ENCODE measurements at regions not wholly inside any gene's neighbourhood (a gene's known extent, or its start where the extent isn't known, plus 50 kb on each side); places are given as distances from the start of the nearest gene placed in this dataset.
A peak's percentile ranks its signal among the peaks of the same experiment; 100 is the strongest.

DNA sequence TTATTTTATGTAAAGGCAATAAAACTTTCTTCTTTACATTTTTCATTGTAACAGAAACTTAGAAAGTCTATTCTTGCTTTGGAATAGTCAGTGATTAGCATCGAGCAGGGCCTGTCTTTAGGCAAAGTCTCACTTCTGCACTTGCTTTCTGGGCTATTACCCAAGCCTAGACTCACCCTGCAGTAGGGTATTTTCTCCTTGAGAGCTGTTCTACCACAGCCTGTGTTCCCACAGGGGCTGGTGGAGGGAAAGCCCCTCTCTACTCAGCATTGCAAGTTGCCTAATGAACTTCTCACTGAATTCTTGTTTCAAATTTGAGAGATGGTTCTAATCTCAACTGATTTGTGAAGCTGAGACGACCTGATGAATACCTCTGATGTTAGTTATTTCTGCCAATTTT lies 111.7 kb upstream of the KLHL14 start:
- TF ChIP-seq TEAD4 (IDR thresholded peaks at IDR 0.05) (no peak), YY1 (IDR thresholded peaks at IDR 0.05; ENCODE audit: low read depth) (no peak), NFIC (IDR thresholded peaks at IDR 0.05) (no peak)

DNA sequence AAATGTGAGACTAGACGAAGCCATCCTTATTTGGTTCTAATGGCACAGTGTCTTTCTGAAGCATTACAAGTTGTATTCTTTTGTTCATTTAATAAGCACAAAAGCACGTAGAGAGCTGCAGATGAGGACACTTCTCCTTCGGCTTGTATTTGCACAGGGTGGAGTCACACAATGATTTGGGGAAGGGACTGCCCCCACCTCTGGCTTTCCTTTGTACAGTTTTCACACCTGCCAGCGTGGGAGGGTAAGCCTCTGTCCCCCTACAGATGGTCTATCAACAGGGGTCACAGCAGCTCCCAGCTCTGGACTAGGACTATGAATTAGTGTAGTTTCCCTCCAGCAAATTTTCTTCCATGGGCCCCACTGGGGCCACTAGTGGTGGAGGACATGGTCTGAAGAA lies 108.2 kb upstream of the KLHL14 start:
- TF ChIP-seq, protein P1, sequence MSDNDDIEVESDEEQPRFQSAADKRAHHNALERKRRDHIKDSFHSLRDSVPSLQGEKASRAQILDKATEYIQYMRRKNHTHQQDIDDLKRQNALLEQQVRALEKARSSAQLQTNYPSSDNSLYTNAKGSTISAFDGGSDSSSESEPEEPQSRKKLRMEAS (IDR thresholded peaks at IDR 0.05), result no peak

DNA sequence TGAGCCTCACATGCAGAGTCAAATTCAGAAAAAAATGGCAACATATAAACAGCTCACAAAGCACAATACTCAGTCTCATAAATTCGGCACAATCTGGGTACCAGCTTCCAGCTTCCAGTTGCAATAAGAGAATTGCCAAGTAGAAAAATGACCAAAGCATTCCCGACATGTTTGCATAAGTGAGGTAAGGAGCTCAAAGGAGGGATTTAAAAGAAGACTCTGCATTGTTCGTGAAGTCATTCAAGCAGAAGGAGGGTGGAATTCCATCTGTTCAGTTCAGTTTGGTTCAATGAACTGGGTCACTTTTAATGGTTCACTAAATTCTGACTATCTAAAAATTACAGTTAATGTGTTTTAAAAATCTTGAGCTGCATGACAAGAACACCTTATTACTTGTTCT lies 106.7 kb upstream of the KLHL14 start:
- TF ChIP-seq, protein P2, sequence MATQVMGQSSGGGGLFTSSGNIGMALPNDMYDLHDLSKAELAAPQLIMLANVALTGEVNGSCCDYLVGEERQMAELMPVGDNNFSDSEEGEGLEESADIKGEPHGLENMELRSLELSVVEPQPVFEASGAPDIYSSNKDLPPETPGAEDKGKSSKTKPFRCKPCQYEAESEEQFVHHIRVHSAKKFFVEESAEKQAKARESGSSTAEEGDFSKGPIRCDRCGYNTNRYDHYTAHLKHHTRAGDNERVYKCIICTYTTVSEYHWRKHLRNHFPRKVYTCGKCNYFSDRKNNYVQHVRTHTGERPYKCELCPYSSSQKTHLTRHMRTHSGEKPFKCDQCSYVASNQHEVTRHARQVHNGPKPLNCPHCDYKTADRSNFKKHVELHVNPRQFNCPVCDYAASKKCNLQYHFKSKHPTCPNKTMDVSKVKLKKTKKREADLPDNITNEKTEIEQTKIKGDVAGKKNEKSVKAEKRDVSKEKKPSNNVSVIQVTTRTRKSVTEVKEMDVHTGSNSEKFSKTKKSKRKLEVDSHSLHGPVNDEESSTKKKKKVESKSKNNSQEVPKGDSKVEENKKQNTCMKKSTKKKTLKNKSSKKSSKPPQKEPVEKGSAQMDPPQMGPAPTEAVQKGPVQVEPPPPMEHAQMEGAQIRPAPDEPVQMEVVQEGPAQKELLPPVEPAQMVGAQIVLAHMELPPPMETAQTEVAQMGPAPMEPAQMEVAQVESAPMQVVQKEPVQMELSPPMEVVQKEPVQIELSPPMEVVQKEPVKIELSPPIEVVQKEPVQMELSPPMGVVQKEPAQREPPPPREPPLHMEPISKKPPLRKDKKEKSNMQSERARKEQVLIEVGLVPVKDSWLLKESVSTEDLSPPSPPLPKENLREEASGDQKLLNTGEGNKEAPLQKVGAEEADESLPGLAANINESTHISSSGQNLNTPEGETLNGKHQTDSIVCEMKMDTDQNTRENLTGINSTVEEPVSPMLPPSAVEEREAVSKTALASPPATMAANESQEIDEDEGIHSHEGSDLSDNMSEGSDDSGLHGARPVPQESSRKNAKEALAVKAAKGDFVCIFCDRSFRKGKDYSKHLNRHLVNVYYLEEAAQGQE (IDR thresholded peaks at IDR 0.05; ENCODE audit: low read depth), result no peak
- peak; percentile 94 for TF ChIP-seq TCF12 (IDR thresholded peaks at IDR 0.05; ENCODE audit: low read depth)
- TF ChIP-seq ZBTB7A (IDR thresholded peaks at IDR 0.05; ENCODE audit: low read depth), result no peak
- TF ChIP-seq EGR1 (IDR thresholded peaks at IDR 0.05), result no peak
- TF ChIP-seq, protein P3, sequence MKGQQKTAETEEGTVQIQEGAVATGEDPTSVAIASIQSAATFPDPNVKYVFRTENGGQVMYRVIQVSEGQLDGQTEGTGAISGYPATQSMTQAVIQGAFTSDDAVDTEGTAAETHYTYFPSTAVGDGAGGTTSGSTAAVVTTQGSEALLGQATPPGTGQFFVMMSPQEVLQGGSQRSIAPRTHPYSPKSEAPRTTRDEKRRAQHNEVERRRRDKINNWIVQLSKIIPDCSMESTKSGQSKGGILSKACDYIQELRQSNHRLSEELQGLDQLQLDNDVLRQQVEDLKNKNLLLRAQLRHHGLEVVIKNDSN (IDR thresholded peaks at IDR 0.05), result no peak
- peak; percentile 36; the same call in 1 of the 2 replicates for TF ChIP-seq YY1 (IDR thresholded peaks at IDR 0.05; ENCODE audit: low read depth)
- TF ChIP-seq EP300 (IDR thresholded peaks at IDR 0.05; ENCODE audit: borderline replicate concordance), result peak; percentile 96
- TF ChIP-seq TEAD4 (IDR thresholded peaks at IDR 0.05), result peak; percentile 95
- peak; percentile 63; the same call in 1 of the 2 replicates for TF ChIP-seq NFIC (IDR thresholded peaks at IDR 0.05)
- TF ChIP-seq, protein P1 (IDR thresholded peaks at IDR 0.05), result no peak
- no peak for TF ChIP-seq CREB1 (IDR thresholded peaks at IDR 0.05; ENCODE audit: low read depth)
- no peak for TF ChIP-seq TAF1 (IDR thresholded peaks at IDR 0.05; ENCODE audit: low read depth)
- peak; percentile 49; the same call in 1 of the 2 replicates for TF ChIP-seq CEBPB (IDR thresholded peaks at IDR 0.05)
- TF ChIP-seq RAD21 (IDR thresholded peaks at IDR 0.05; ENCODE audit: low read depth), result peak; percentile 24; the same call in 1 of the 2 replicates
- TF ChIP-seq FOXM1 (IDR thresholded peaks at IDR 0.05; ENCODE audit: borderline replicate concordance, low read depth), result peak; percentile 91

DNA sequence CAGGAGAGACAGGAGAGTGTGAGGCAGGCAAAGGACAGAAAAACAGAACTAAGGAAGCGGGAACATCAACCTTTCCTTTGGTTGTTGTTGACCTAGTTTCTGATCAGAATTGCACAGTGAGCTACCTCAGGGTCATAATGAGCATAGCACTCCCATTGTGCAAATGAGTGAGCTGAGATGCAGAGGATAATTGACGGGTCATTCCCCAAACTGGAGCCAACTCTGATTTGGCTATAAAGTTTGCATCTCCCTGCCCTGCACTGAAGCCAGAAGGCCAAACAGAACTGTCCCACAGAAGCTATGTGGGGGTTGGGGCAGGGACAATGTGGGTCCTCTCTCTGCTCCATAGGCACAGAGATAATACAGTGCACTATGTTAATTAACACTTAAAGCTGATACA lies 105.6 kb upstream of the KLHL14 start:
- no peak for TF ChIP-seq CEBPB (IDR thresholded peaks at IDR 0.05)
- TF ChIP-seq TEAD4 (IDR thresholded peaks at IDR 0.05), result no peak
- TF ChIP-seq FOXM1 (IDR thresholded peaks at IDR 0.05; ENCODE audit: borderline replicate concordance, low read depth), result no peak
- TF ChIP-seq ZBTB7A (IDR thresholded peaks at IDR 0.05; ENCODE audit: low read depth), result no peak
- no peak for TF ChIP-seq CREB1 (IDR thresholded peaks at IDR 0.05; ENCODE audit: low read depth)
- TF ChIP-seq, protein P3 (IDR thresholded peaks at IDR 0.05), result no peak
- TF ChIP-seq TAF1 (IDR thresholded peaks at IDR 0.05; ENCODE audit: low read depth), result no peak
- TF ChIP-seq, protein P1 (IDR thresholded peaks at IDR 0.05), result no peak
- TF ChIP-seq TCF12 (IDR thresholded peaks at IDR 0.05; ENCODE audit: low read depth), result no peak
- TF ChIP-seq, protein P2 (IDR thresholded peaks at IDR 0.05; ENCODE audit: low read depth), result no peak
- TF ChIP-seq EP300 (IDR thresholded peaks at IDR 0.05; ENCODE audit: borderline replicate concordance), result no peak
- TF ChIP-seq EGR1 (IDR thresholded peaks at IDR 0.05), result no peak
- TF ChIP-seq RAD21 (IDR thresholded peaks at IDR 0.05; ENCODE audit: low read depth), result no peak
- no peak for TF ChIP-seq YY1 (IDR thresholded peaks at IDR 0.05; ENCODE audit: low read depth)
- no peak for TF ChIP-seq NFIC (IDR thresholded peaks at IDR 0.05)

DNA sequence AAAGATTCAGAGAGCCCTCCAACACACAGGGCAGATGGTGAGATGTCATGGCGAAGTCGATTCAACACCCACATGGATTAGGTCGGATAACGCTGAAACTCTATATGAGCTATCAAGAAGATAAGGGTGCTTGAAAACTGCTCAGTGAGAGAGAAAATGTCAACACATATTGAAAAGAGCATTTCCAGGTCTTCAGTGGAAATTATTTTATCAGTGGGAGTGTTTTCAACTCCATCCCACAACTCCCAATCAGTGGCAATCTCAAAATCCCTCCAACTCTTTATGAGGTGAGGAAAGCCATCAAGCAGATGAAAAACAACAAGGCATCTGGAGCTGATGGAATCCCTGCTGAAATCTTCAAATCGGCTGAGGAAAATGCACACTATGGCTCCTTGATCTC lies 104.5 kb upstream of the KLHL14 start:
- TF ChIP-seq TCF12 (IDR thresholded peaks at IDR 0.05; ENCODE audit: low read depth), result no peak
- no peak for TF ChIP-seq CREB1 (IDR thresholded peaks at IDR 0.05; ENCODE audit: low read depth)
- TF ChIP-seq YY1 (IDR thresholded peaks at IDR 0.05; ENCODE audit: low read depth), result no peak
- TF ChIP-seq, protein P3 (IDR thresholded peaks at IDR 0.05), result no peak
- no peak for TF ChIP-seq RAD21 (IDR thresholded peaks at IDR 0.05; ENCODE audit: low read depth)
- no peak for TF ChIP-seq CEBPB (IDR thresholded peaks at IDR 0.05)
- TF ChIP-seq ZBTB7A (IDR thresholded peaks at IDR 0.05; ENCODE audit: low read depth), result no peak
- no peak for TF ChIP-seq NFIC (IDR thresholded peaks at IDR 0.05)
- no peak for TF ChIP-seq TAF1 (IDR thresholded peaks at IDR 0.05; ENCODE audit: low read depth)
- TF ChIP-seq EGR1 (IDR thresholded peaks at IDR 0.05), result no peak
- no peak for TF ChIP-seq TEAD4 (IDR thresholded peaks at IDR 0.05)
- TF ChIP-seq EP300 (IDR thresholded peaks at IDR 0.05; ENCODE audit: borderline replicate concordance), result no peak
- TF ChIP-seq, protein P2 (IDR thresholded peaks at IDR 0.05; ENCODE audit: low read depth), result no peak
- TF ChIP-seq, protein P1 (IDR thresholded peaks at IDR 0.05), result no peak
- no peak for TF ChIP-seq FOXM1 (IDR thresholded peaks at IDR 0.05; ENCODE audit: borderline replicate concordance, low read depth)

Data from Ishikawa (cell line).